HuH-7.5 (cell line): ENCODE measurements at regions not wholly inside any gene's neighbourhood (a gene's known extent, or its start where the extent isn't known, plus 50 kb on each side); places are given as distances from the start of the nearest gene placed in this dataset.
"Not testable (repeated sequence)": the region's sequence is repeated elsewhere in the genome, so short reads cannot be mapped to it uniquely, and the experiment has no call there.

Source experiments
- DNase-seq: peaks from one replicate; pipeline ENCODE4 v3.0.0; 2011; ENCODE audit warnings: low spot score

DNA sequence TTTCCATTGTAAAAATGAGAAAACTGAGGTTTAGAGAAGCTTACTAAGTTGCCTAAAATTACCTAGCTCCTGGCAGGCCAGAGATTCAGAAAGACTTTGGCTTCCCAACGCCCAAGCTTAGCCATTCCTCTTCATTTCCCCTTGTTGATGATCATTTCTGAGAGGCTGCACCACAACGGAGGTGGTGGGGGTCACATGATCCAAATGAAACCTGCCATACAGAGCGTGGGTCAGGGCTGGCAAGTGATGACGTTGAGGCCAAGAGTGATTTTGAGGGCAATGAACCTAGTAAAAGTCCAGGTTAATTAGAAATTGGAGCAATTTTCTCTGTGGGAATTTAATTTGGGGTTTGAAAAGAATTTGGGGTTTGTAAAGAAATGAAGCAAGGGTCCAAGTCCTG is 109.9 kb downstream of the TMEM182 start:
- no peak for DNase-seq

DNA sequence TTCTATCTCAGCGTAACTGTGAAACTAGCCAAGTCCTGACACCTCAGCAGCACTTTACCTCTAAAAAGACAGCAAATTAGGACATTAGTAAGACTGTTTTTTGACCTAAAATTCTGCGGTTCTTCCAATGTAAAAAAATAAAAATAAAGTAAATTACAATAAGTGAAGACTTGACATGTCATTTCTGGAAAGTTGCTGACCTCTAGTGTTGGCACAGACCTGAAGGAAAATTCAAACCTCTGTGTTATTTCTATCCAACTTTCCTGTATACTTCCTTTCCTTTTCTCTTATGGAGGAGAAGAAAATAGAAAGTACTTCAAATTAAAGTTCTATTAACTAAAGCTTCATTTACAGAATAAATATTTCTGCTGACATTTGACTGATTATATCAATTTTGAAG is 110.6 kb downstream of the TMEM182 start:
- no peak for DNase-seq

DNA sequence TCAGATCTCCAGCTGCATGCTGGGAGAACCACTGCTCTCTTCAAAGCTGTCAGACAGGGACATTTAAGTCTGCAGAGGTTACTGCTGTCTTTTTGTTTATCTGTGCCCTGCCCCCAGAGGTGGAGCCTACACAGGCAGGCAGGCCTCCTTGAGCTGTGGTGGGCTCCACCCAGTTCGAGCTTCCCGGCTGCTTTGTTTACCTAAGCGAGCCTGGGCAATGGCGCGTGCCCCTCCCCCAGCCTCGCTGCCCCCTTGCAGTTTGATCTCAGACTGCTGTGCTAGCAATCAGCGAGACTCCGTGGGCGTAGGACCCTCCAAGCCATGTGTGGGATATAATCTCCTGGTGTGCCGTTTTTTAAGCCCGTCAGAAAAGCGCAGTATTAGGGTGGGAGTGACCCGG is 117.7 kb downstream of the TMEM182 start:
- DNase-seq, result not testable (repeated sequence)

DNA sequence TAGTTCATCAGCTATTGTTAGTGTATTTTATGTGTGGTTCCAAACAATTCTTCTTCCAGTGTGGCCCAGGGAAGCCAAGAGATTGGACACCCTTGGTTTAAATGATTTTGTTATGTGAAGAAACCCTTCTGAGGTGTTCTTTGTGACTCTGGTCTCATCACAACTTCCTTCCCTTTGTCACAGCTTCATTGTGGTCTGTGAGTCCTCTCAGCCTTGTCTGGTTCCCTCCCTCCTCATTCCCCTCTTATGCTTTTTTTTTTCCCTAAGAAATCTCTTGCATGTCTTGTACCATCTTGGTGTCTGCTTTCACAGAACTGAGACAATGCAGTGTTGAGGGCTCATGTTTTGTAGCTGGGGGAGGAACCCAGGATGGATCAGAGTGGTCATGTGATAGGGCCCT is 118.9 kb downstream of the TMEM182 start:
- no peak for DNase-seq

DNA sequence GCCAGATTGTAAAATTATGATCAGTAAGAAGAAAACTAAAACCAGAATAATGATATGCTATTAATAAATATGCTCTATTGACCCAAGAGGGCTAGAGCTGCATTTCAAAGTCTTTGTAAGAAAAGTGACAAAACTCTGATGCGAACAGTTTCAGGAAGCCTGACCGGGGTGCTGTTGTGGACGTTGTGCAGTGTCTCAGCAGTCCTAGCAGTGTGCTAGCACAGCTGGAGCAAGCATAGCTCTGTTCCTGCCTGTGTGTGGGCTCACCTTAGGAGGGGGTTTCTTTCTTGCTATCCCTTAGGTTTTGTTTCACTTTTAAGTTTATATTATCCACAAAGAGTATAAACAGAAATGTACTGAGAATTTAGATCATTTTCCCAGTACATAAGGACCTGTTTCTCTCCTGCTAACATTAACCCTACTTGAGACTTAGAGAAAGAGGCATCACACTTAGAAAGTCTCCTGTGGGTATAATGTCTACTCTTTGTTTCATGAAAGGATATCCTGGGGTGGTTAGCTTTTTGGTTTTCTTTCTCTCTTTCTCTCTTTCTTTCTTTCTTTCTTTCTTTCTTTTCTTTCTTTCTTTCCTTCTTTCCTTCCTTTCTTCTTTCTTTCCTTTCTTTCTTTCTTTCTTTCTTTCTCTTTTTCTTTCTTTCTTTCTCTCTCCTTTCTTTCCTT is 124.5 kb downstream of the TMEM182 start:
- no peak for DNase-seq

DNA sequence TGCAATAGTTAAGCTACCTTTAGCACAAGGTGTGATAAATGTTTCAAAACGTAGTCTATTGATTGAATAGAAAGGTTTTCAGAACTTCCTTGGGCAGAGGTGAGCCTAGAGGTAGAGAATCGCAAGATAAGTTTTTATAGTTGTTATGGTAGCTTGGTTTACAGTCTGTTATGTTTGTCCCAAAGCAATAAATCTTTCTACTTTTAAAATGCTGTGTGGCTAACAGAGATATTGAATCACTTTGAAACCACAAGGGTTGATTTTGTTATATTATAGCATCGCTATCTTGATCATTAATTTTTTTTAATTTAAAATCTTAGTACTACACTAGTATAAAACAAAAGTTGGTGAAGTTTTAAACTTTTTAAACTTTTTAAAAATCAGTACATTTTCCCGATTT is 126.7 kb downstream of the TMEM182 start:
- no peak for DNase-seq

DNA sequence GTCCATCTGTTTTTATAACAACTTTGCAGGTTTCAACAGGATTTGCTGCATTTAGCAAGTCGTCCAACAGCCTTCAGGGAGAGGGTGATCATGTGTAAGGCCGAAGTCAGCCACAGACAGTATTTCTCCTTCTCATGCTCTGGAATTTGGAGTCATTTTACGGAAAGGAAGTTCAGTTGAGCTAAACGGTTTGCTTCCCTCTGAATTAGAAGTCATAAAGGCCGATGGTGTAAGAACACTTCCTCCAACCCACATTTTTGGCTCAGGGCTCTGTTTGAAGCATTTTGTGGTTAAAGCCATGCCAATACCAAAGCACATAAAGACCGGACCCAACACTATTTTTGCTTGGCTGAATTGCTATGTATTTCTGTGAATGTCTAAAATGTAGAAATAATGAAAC is 129.5 kb downstream of the TMEM182 start:
- DNase-seq, result no peak

DNA sequence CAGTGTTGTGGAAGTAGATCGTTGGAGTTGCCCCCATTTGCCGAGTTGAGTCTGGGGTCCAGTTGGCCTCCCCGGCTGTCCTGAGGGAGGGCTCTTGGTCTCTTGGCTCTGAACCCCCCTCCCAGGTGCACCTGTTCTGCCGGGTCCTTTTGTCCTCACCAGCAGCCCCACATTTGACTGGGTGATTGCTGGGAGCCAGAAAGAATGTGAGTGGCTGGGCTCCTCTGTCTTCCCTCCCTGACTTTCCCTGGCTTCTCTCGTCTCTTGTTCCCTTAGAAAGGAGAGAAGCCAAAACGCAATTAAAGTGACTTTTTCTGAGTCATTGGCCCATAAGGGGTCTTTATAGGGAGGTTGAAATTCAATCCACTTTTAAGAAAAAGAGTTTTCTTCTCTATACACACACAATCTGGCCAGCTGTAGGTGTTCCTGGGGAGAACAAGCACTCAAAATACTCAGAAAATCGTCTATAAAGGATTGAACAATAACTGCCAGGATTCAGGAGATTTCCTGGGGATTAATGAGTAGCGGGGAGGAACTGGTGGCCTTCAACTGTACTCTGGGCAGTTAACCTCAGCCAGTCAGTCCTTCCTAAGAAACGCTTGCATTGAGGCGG is 131.0 kb downstream of the TMEM182 start:
- DNase-seq, result no peak

DNA sequence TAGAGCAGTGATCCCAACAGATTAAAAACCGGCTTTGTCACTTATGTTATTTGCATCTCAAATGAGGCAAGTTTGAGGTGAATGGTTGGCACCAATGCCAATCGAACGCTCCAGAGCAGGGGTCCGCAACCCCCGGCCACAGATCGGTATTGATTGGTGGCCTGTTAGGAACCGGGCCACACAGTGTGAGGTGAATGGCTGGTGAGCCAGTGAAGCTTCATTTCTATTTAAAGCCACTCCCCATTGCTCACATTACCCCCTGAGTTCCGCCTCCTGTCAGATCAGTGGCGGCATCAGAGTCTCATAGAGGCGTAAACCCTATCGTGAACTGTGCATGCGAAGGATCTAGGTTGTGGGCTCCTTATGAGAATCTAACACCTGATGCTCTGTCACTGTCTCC is 132.0 kb downstream of the TMEM182 start:
- no peak for DNase-seq

DNA sequence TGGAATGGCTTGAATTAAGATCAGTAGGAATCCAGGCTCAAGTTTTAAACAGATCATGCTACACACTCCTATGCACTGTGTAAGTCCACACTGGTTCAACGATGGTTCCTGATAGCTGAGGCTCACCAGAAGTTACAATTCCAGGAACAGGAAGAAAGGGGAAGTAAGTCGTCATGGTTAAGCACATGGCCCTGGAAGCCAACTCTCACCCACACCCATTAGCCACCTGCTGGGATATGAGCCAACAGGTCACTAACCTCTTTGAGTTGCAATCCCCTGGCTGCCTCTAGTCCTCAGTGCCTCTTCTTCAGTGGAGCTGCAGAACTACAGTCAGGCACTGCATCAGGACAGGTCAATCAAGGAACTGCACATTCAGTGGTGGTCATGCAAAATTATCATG is 133.5 kb downstream of the TMEM182 start:
- no peak for DNase-seq

DNA sequence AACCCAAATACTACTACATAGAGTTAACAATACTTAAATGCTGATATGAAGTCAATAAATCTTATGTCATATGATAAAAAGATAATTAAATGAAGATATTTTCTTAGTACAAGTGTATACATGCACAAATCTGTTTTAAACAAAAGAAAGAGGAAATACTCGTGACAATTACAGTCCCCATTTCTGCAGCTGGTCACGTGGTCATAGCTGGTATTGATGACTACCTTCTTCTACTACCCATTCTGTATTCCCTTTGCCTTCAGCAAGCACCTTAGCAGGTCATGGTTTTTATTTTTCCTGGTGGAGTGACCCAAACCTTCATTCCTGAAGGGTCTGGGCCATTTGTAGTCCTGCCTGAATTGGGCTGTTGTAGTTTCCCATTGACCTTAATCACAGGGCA is 147.4 kb downstream of the TMEM182 start:
- DNase-seq, result not testable (repeated sequence)

DNA sequence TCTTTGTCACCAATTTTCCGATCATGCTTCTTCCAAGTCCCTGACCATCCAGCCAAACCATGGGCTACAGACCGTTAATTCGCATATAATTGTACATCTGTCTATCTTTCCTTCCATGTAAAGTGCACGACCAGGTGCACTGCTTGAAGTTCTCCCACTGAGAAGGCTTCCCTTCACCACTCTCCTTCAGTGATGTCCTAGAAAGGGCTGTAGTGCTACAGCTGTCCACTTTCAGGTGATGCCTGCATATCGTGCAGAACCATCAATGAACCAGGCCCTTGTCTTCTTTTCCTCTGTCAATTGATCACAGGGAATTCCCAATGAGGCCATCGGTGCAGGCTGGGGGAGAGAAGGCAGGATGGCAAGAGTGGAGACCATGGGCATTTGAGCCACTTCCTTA is 148.9 kb downstream of the TMEM182 start:
- no peak for DNase-seq

DNA sequence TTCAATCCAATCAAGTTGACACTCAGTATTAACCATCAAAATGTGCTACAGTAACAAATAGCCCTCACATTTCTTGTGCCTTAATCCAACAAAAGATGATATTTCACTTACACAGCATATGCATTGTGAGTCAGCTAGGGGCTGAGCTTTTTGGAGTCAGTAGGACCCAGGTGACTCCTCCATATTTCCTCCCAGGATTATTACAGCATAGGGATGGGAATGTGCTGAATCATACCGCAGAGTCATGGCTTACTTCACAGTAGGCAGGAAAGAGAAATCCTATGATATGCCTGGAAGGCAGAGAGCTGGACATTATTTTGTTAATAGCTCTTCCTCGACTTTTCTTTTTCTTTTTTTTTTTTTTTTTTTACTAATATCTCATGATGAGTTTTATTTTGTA is 153.3 kb downstream of the TMEM182 start:
- no peak for DNase-seq

DNA sequence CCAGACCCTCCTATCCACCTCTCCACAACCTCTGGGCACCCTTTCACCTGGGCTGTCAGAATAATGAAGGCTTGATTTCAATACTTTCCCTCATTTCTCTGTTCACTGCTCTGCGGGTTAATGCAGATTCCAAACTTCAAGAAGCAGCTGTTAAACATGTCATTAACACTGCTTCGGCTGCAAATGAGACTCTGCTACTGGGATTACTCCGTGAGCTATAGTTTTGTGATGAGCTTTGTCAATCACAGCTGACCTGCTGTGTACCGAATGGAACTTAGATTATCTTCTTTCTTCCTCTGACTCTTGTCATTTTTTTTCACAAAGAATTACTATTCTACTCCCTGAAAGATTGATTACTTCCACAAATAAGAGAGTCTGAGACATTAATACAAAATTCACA is 160.5 kb downstream of the TMEM182 start:
- no peak for DNase-seq

DNA sequence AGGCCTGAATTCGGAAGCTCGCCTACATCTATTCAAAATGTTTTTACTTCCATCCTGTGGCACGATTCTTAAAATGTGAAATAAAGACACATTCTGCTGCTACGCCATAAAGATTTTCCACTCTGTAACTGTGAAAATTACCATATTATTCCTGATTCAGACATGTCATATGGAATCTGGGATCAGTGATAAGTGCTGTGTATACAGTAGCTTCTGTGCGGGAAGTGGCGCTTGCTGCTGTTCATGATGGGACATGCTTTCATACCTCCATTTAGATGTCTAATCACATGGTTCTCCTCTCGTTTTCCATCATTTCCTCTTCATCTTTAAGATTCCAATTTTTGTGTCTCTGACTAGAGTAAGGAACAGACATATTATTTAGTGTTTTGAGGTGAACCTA is 163.2 kb downstream of the TMEM182 start:
- no peak for DNase-seq

DNA sequence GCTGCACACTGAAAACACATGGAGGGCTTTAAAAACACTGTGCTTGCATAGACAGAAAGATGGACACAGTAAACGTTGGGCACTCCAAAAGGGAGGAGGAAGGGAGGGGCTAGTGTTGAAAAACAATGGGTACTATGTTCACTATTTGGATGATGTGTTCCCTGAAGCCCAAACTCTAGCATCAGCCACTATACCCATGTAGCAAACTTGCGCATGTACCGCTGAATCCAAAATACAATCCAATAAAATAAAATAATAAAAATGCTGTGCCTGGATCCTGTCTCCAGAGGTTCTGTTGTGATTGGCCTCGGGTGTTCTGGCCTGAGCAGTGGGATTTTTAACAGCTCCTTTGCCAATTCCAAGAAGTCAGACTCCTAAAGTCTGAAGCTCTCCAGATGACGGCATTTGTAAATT is 166.0 kb downstream of the TMEM182 start:
- no peak for DNase-seq

DNA sequence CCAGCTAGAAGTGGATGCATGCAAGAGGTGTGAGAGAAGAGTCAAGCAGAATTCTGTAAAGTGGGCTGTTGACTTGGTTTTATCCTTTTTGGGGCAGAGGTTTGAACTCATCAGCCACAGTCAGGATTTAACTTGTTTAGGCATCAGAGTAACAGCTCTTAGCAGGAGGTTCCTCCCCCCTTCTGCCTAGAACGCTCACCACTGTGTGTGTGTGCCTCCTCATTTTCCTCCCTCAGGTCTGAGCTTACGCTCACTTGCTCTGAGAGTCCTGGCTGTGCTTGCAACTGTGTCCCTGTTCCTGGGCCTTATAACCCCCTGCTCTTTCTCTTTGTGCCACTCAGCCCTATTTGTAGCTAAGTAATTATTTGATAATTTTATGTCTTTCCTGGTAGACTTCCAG is 167.9 kb downstream of the TMEM182 start:
- DNase-seq, result no peak

DNA sequence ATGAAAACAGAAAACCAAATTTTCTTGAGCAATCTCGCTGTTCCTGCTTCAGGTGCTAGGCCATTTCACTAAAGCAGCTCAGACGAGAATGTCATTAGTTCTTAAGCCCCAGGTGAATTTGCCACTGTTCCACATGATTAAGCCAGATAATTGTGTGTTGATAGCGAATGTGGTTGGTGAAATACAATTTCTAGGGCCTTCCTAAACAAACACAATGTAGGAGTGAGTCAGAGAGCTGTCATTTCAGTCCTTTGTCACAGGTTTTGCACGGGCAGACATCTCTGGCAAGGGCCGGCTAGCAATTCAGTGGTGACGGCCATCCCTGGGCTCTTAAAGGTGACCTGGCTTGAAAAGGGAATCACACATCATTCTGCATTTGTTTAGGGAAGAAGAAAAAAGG is 170.7 kb downstream of the TMEM182 start:
- no peak for DNase-seq

DNA sequence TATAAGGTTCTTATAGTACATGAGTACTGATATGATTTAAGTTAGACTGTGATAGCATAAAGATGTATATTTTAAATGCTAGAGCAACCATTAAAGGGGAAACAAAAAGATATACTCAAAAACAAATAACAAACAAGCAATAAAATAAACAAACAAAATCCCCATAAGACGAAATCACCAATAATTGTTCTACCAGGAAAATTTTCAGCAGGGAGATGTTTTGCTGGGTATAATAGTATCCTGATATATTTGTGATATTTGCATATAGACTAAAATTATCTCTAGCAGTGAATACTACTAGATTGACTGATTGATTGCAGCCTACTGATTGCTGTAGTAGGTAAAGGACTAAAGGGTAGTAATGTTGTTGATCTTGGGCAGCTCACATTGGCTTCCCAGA is 177.4 kb downstream of the TMEM182 start:
- DNase-seq, result no peak

DNA sequence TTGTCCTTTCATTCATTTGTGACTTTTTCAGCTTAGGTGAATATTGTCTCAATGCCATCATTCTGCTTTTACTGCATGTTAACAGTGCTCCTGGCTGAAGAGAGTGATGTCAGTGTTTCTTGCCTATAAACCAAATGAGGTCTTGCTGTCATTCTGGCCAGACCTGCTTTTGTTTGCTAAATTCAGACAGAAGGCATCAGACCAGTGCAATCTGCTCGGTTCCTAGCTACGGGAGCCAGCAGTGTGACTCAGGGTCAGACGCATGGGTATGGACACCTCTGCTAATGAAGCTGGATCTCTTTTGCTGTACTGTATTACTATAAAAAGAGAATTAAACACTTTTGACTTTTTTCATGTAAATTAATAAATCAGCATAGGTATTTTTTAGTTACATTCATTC is 178.9 kb downstream of the TMEM182 start:
- DNase-seq, result no peak

DNA sequence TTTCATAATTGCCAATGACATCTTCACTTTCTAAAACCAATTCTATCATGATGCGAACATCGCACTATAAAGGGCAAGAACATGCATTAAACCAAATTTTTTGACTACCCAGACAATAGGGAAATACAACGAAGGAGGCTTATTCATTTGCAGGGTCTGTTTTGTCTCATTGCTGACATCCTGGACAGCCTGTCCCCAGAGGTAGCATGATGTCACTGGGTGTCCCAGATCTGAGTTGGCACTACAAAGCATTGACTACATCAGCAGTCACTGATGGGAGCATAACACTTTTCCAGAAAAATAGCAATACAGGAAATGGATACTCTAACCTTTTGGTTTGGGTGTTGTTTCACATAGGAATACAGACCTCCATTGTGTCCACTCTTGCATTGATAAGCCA is 180.3 kb downstream of the TMEM182 start:
- no peak for DNase-seq

DNA sequence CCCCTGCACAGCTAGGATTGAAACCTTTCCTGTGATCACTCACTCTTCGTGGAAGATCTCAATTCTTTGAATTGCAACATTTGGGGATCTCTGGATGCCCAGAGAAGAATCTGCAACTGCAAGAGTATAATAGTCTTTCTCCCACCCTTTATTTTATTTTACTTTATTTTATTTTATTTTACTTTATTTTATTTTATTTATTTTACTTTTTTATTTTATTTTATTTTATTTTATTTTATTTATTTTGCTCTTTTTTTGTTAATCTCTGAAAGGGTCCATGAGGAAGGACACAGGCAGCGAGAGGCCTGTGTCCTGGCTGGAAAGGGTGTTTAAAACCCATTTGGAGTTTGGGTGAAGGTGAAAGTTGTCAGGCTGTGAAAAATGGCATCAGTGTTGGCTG is 181.4 kb downstream of the TMEM182 start:
- no peak for DNase-seq

DNA sequence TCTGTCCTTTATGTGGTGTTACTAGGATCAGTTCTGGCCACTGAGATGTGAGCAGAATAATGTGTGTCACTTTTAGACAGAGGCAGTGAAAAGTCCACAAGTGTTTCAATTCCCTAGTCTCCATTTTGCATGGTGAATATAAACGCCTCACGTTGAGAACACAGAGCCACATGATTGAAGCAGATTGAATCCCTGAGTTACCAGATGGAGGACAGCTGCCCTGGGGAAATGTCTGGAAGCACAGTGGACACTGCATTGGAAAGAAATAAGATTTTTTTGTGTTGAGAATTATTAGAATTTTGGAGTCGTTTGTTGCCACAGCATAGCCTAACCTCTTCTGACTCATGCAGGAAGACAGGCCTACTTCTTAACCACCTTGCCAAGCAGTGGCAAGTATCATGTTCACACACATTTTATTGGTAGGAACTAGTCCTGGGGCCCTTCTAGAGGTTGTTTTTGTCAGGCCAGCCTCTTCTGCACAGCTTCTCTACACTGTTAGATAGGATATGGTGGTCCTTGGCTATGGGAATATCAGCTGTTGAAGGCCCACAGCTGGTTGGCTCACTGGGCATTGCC is 188.6 kb downstream of the TMEM182 start:
- DNase-seq, result no peak

DNA sequence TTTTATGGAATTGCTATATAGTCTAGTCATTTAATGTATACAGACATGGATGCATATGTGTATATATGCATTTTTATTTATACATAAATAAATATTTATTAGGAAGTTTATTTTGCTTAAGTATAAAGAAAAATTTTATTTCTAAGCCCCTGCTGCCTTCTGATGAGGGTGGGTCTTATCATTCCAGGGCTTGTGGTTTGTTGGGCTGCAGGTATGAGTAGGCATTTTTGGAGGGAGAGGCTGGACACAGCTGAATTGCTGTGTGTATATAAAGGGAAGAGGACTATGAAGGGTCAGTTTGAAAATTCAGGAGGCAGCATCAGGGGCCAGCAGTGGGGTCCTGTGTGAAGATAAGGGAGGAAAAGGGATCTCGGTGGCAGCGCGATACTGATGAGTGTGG is 189.4 kb downstream of the TMEM182 start:
- no peak for DNase-seq
